ENCODE measurements at regions not wholly inside any gene's neighbourhood (a gene's known extent, or its start where the extent isn't known, plus 50 kb on each side); places are given as distances from the start of the nearest gene placed in this dataset.

- no peak for TF ChIP-seq RXRB (CRISPR knock-in tag; IDR thresholded peaks at IDR 0.05; ENCODE audit: borderline replicate concordance)
- no peak for TF ChIP-seq GTF2F1 (IDR thresholded peaks at IDR 0.05; ENCODE audit: low read length)
- no peak for TF ChIP-seq ZNF24 (IDR thresholded peaks at IDR 0.05)
- TF ChIP-seq ZBTB2 (CRISPR knock-in tag; IDR thresholded peaks at IDR 0.05; ENCODE audit: low read depth) = no peak
- no peak for TF ChIP-seq ZFP82 (CRISPR knock-in tag; IDR thresholded peaks at IDR 0.05; ENCODE audit: borderline replicate concordance)
- TF ChIP-seq ZNF224 (CRISPR knock-in tag; IDR thresholded peaks at IDR 0.05) = no peak
- peak; percentile 82; the same call in 1 of the 2 replicates for TF ChIP-seq SOX5 (CRISPR knock-in tag; IDR thresholded peaks at IDR 0.05; ENCODE audit: borderline replicate concordance)
- TF ChIP-seq KDM1A (CRISPR knock-in tag; IDR thresholded peaks at IDR 0.05) = no peak
- TF ChIP-seq RBAK (CRISPR knock-in tag; IDR thresholded peaks at IDR 0.05) = no peak
- no peak for TF ChIP-seq FOXJ3 (CRISPR knock-in tag; IDR thresholded peaks at IDR 0.05; ENCODE audit: borderline replicate concordance)
- TF ChIP-seq ZNF207 (IDR thresholded peaks at IDR 0.05; ENCODE audit: borderline replicate concordance) = no peak
- no peak for TF ChIP-seq ZNF451 (CRISPR knock-in tag; IDR thresholded peaks at IDR 0.05)
- TF ChIP-seq SP4 (CRISPR knock-in tag; IDR thresholded peaks at IDR 0.05) = no peak
- TF ChIP-seq ATF4 (CRISPR knock-in tag; IDR thresholded peaks at IDR 0.05) = no peak
- TF ChIP-seq MTA3 (CRISPR knock-in tag; IDR thresholded peaks at IDR 0.05) = no peak
- no peak for TF ChIP-seq HOXD1 (CRISPR knock-in tag; IDR thresholded peaks at IDR 0.05)
- TF ChIP-seq ZNF331 (CRISPR knock-in tag; IDR thresholded peaks at IDR 0.05) = no peak
- no peak for TF ChIP-seq ZBTB4 (CRISPR knock-in tag; IDR thresholded peaks at IDR 0.05; ENCODE audit: borderline replicate concordance)
- no peak for TF ChIP-seq ZNF337 (CRISPR knock-in tag; IDR thresholded peaks at IDR 0.05; ENCODE audit: borderline replicate concordance, low read depth)
- TF ChIP-seq KMT2A (CRISPR knock-in tag; IDR thresholded peaks at IDR 0.05) = no peak
- no peak for TF ChIP-seq ZNF780A (CRISPR knock-in tag; IDR thresholded peaks at IDR 0.05)
Observed at GRCh38 chr3:189042832-189043231, 128.9 kb upstream of the TPRG1 start (continued).
